Esophagus muscularis mucosa (tissue), 4 donors: ENCODE measurements at regions not wholly inside any gene's neighbourhood (a gene's known extent, or its start where the extent isn't known, plus 50 kb on each side); places are given as distances from the start of the nearest gene placed in this dataset.

ENCODE experiments used
- DNase-seq: peaks from one replicate; pipeline ENCODE4 v3.0.0-alpha.2; 2017; ENCODE audit errors: extremely low spot score
- H3K27ac ChIP-seq, 4 donors: fragments of 200-600 bp; sonication (generic); replicated peaks in 1 of 4; 1 replicate in 3 of 4; 2 replicates in 1 of 4; pipeline ENCODE4 v1.5.1; 2016 to 2019; ENCODE audit warnings: mild to moderate bottlenecking in 1 of 4
- H3K27me3 ChIP-seq, 4 donors: fragments of 200-600 bp; sonication (generic); one replicate each; pipeline versions ENCODE4 v1.5.1 to v1.6.0; 2016 to 2019
- H3K36me3 ChIP-seq, 4 donors: fragments of 200-600 bp; sonication (generic); one replicate each; pipeline ENCODE4 v1.5.1; 2016 to 2019
- H3K4me1 ChIP-seq, 4 donors: fragments of 200-600 bp; sonication (generic); one replicate each; pipeline ENCODE4 v1.5.1; 2016 to 2019
- H3K4me3 ChIP-seq, 4 donors: fragments of 200-600 bp; sonication (generic); 1 replicate in 2 of 4; 2 replicates in 2 of 4; pipeline ENCODE4 v1.5.1; 2016 to 2019; ENCODE audit warnings: mild to moderate bottlenecking in 4 of 4, moderate library complexity in 1 of 4
- H3K9me3 ChIP-seq, 4 donors: fragments of 200-600 bp; sonication (generic); 1 replicate in 3 of 4; 2 replicates in 1 of 4; pipeline ENCODE4 v1.5.1; 2016 to 2019
- EP300 ChIP-seq: sonication (generic); formaldehyde crosslinking; IDR thresholded peaks from one replicate; pipeline ENCODE4 v1.6.1; 2017; ENCODE audit warnings: antibody characterized with exemption
- POLR2A ChIP-seq: fragments of 450-650 bp; IDR thresholded peaks from one replicate; pipeline ENCODE4 v1.6.1; 2017; ENCODE audit warnings: antibody characterized with exemption, moderate library complexity, mild to moderate bottlenecking, low read depth
- POLR2AphosphoS5 ChIP-seq, 2 donors: sonication (generic); formaldehyde crosslinking; IDR thresholded peaks; one replicate each; pipeline ENCODE4 v1.6.1; 2017; ENCODE audit warnings: antibody characterized with exemption in 2 of 2
- WGBS: methylation state at CpG from one replicate; pipeline ENCODE4 v1.1.5; 2018; 5-methylcytosine and 5-hydroxymethylcytosine counted together
- intact Hi-C: fragments of 100-400 bp; cut with DNase I; formaldehyde crosslinking; loops from one replicate; pipeline ENCODE4 v1.15.1; 2023
- TF ChIP-seq, protein P1 (sequence below), 3 experiments: fragments of 200-600 bp in 2 of 3; fragments of 450-650 bp in 1 of 3; sonication (generic) in 2 of 3; IDR thresholded peaks; one replicate each; pipeline ENCODE4 v1.5.1; 2017 to 2019; ENCODE audit warnings: antibody characterized with exemption in 3 of 3, mild to moderate bottlenecking in 2 of 3, moderate library complexity in 1 of 3

DNA sequence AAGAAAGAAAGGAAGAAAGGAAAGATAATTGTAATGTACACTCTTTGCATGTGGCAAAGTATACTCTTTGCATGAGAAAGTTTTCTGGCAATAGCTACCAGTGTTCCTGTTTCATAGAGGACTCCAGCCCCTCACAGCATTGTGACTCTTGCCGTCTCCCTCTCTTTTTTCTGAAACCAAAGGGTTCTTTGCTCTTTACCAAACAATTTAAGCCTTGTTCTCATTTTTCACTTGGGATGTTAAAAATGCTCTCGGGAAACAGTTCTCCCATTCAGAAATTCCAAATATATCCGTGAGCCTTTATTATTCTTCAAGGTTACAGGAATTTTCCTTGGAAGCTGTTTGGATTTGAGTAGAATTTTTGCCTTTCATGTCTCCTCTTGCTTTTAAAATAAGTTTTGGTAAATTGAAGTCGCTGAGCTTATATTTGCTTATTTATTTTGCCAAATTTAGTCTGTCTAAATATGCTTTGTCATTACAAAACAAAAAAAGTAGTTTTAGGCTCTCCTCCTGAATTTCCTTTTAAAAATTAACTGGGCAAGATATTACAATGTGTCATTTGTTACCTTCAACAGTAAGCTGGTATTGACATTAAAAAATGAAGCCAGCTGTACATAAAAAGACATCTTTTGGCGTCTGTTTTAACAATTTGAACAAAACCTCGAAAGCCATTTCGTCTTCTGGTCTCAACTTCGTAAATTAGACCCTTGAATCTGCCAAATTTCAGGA lies 103.8 kb upstream of the ARMC2 start:
- Histone ChIP-seq H3K4me3 (no peak overlapping the region), H3K27me3 (no peaks in the 10 kb centered on the region), H3K4me1 (peaks cover 0 to 9% (median 2%) of the 10 kb centered on the region in 4 donors), H3K36me3 (no peaks in the 10 kb centered on the region), H3K27ac (no peak overlapping the region), H3K9me3 (no peaks in the 10 kb centered on the region)
- WGBS, result 67% methylated on average over 8 of the region's 8 CpGs
- TF ChIP-seq, protein P1, sequence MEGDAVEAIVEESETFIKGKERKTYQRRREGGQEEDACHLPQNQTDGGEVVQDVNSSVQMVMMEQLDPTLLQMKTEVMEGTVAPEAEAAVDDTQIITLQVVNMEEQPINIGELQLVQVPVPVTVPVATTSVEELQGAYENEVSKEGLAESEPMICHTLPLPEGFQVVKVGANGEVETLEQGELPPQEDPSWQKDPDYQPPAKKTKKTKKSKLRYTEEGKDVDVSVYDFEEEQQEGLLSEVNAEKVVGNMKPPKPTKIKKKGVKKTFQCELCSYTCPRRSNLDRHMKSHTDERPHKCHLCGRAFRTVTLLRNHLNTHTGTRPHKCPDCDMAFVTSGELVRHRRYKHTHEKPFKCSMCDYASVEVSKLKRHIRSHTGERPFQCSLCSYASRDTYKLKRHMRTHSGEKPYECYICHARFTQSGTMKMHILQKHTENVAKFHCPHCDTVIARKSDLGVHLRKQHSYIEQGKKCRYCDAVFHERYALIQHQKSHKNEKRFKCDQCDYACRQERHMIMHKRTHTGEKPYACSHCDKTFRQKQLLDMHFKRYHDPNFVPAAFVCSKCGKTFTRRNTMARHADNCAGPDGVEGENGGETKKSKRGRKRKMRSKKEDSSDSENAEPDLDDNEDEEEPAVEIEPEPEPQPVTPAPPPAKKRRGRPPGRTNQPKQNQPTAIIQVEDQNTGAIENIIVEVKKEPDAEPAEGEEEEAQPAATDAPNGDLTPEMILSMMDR (IDR thresholded peaks at IDR 0.05), result no peak
- TF ChIP-seq POLR2AphosphoS5 (IDR thresholded peaks at IDR 0.05) (no peak), POLR2A (no peak), EP300 (no peak)
- intact Hi-C loops, result no loop called here
- no peak for DNase-seq

DNA sequence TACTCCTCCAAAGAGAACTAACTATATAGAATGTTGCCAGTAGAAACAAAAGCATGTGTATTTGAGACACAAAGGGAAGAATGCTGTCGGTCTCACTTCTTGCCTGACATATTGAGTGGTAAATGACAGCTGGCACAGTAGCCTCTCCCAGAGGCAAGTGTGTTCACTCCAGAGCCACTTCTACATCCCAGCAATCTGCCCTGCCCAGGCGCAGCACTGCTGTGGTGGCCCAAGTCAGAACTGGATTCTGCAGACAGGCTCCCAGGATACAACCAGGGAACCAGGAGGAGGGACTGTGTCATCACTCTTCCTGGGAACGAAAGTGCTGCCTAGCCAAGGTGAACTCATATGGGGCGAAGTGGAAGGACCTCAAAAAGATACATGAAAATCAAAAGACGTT lies 103.2 kb upstream of the ARMC2 start:
- Histone ChIP-seq H3K36me3 (no peaks in the 10 kb centered on the region), H3K27me3 (no peaks in the 10 kb centered on the region), H3K27ac (no peak overlapping the region), H3K4me3 (no peak overlapping the region), H3K9me3 (no peaks in the 10 kb centered on the region), H3K4me1 (peaks cover 0 to 9% (median 2%) of the 10 kb centered on the region in 4 donors)
- 88% methylated on average over 5 of the region's 5 CpGs for WGBS
- intact Hi-C loops, result no loop called here
- no peak for DNase-seq
- TF ChIP-seq POLR2A (no peak), POLR2AphosphoS5 (IDR thresholded peaks at IDR 0.05) (no peak), EP300 (no peak)
- TF ChIP-seq, protein P1 (IDR thresholded peaks at IDR 0.05), result no peak

DNA sequence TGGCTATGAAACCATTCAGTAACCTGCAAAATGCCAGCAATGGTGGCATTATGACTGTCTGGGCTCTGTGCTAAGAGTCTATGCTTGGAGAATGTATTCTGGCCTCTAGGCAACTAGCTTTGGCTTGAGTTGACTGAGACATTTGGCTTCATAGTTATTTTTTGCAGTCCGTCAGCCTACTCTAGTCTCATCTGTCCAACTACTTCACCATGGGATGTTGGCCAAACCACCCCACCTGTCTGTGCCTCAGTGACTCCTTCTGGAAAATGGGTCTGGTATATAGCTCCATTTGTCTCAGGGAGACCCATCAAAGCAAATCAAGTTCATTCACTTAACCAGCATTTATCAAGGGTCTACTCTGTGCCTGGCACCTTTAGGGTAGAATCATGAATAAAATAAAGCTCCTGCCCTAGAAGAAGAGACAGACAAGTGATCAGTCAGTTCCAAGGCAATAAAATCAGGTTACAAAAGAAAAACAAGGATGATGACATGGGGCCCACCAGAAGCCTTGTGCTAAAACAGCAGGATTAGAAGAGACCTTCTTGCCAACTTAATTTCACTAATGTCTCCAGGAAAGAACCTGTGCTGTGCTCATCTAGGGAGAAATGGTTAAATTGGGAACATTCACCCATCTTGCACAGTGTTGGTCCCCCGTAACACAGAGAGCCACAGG lies 102.4 kb upstream of the ARMC2 start:
- WGBS, result 90% methylated on average over 2 of the region's 2 CpGs
- Histone ChIP-seq H3K27me3 (no peaks in the 10 kb centered on the region), H3K9me3 (no peaks in the 10 kb centered on the region), H3K4me1 (peaks cover 0 to 9% (median 2%) of the 10 kb centered on the region in 4 donors), H3K4me3 (no peak overlapping the region), H3K36me3 (no peaks in the 10 kb centered on the region), H3K27ac (no peak overlapping the region)
- intact Hi-C loops, result no loop called here
- TF ChIP-seq POLR2AphosphoS5 (IDR thresholded peaks at IDR 0.05), result no peak
- no peak for TF ChIP-seq POLR2A
- TF ChIP-seq, protein P1 (IDR thresholded peaks at IDR 0.05), result no peak
- no peak for TF ChIP-seq EP300
- no peak for DNase-seq

DNA sequence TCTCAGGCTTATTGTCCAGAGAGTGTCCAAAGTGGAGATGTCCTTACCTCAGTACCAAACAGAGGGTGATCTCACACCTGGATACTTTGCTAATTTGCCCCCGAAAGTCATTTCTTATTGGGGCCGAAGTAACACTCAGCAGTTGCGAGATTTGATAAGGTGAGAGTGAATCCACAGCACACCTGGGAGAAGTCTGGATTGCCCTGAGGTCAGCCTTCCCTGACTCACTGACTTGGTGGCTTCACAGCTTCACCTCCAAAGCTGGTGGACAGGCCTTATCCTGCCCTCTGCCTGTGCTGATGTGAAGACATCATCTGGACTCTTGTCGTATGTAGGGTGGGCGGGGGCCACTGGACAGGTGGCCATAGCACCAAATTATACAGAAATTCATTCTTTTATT lies 101.9 kb upstream of the ARMC2 start:
- Histone ChIP-seq H3K4me3 (no peak overlapping the region), H3K27me3 (no peaks in the 10 kb centered on the region), H3K27ac (no peak overlapping the region), H3K9me3 (no peaks in the 10 kb centered on the region), H3K4me1 (peaks cover 0 to 5% (median under 1%) of the 10 kb centered on the region in 4 donors), H3K36me3 (no peaks in the 10 kb centered on the region)
- 99% methylated on average over 5 of the region's 5 CpGs for WGBS
- TF ChIP-seq POLR2AphosphoS5 (IDR thresholded peaks at IDR 0.05), result no peak
- TF ChIP-seq, protein P1 (IDR thresholded peaks at IDR 0.05), result no peak
- TF ChIP-seq POLR2A, result no peak
- TF ChIP-seq EP300, result no peak
- no peak for DNase-seq
- intact Hi-C loops, result no loop called here
